NCI-H1417 (cell line): ENCODE measurements at regions not wholly inside any gene's neighbourhood (a gene's known extent, or its start where the extent isn't known, plus 50 kb on each side); places are given as distances from the start of the nearest gene placed in this dataset.

ENCODE experiments used
- DNase-seq, 3 experiments: peaks; one replicate each; lab custom pipeline; 2025; lab: John Stamatoyannopoulos, UW

DNA sequence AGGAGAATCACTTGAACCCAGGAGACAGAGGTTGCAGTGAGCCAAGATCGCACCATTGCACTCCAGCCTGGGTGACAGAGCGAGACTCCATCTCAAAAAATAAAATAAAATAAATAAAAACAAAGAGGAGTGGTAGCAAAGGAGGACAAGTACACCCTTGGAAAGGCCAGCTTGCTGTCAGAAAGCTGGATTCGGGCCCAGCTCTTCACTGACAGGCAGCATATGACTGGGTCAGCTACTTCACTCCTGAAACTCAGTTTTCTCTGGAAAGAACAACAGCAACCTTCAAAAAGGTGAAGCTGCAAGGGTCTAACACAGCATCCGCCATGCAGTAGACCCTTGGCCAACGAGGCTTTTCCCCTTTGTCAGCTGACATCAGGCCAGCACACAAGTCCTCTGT, 156.0 kb upstream of the TIAM1 start:
- DNase-seq = no peak

- peak in 2 of 3 experiments; percentile 17 to 43 for DNase-seq
Measured at GRCh38 chr21:31498985-31499384, 154.9 kb upstream of the TIAM1 start.

DNA sequence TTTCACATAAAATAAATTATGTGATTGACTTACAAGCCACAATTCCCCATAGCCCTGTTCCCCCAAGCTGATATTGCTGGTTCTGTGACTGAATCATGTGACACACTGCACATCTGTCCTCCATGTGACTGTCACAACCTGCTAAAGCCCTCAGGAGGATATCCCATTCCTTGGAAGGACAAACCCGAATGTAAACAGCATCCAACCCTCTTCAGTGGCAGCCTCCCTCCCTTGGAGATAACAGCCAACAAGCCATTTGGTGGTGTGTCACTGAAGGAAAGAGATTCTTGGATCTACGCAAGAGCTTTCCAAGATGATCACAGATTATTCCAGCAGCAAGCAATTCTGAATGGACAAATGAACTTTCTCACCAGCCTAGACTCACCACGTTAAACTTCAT, 153.9 kb upstream of the TIAM1 start:
- DNase-seq = no peak

GRCh38 chr21:31493350-31493880, 149.4 kb upstream of the TIAM1 start:
- DNase-seq = no peak

DNA sequence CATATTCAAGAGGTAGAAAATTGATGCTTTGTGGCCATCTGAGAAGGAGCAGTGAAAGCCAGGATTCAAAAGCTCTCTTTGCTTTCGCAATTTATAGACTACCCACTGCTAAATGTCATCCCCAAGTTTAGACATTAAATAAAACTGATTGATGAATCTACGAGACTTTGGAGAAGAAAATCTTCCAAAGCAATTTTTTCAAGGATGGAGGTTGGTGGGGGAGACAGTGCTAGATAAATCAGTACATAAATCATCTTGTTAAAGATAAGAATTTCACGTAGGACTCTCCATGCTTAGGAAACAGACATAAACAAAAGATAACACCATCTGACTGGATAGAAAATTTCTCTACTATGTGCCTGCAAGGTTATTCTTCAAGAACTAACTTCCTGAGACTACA, 147.6 kb upstream of the TIAM1 start:
- DNase-seq = peak in 1 of 3 experiments; percentile 23

GRCh38 chr21:31490443-31490842, 146.4 kb upstream of the TIAM1 start:
- peak in 1 of 3 experiments; percentile 16 for DNase-seq

GRCh38 chr21:31489726-31490125, 145.7 kb upstream of the TIAM1 start:
- DNase-seq = no peak

DNA sequence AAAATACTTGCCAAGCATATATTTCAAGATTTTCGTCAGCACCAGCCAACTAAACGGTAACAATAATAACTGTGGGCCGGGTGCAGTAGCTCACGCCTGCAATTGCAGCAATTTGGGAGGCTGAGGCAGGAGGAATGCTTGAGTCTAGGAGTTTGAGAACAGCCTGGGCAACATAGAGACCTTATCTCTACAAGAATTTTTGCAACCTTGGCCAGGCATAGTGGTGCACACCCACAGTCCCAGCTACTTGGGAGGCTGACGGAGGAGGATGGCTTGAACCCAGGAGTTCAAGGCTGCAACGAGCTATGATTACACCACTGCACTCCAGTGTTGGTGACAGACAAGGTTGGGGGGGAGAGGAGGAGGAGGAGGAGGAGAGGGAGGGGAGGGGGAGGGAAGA, 145.0 kb upstream of the TIAM1 start:
- DNase-seq = no peak

GRCh38 chr21:31484219-31484618, 140.2 kb upstream of the TIAM1 start:
- DNase-seq = peak in 1 of 3 experiments; percentile 36

DNA sequence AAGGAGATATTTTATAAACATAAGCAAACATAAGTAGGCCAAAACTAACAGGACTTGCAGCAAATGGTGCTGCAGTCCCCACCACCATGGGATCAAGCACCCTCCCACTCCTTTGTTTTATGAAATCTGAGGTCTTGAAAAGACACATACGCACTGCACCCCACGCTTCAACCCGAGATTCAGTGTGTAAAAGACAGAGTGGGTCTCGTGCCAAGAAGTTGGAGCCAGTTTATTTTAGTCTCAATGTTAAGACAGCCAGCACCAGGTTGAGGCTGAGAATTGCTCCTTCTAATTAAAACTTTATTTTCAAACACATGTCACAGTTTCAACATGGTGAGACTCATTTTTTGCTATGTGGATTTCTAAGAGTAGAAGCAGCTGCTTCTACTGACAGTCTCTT, 139.1 kb upstream of the TIAM1 start:
- DNase-seq = no peak

DNA sequence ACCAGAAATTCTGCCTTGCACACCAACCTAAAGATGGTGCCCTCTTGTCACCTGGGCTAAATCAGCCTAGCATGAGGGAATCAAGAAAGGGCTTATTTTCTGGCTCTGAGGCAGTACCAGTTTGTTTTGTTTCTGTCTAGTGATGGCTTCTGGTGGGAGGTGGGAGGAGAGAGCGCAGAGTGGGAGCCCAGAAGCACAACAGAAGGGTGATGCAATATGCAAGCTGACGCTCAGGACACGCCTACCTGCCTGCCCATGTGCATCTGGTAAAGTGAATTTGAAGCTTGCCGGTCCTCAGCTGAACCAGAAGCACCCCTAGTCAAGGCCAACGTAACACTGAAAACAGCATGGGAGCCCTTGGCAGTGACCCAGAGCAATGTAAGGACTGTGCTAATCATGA, 138.4 kb upstream of the TIAM1 start:
- no peak for DNase-seq

DNA sequence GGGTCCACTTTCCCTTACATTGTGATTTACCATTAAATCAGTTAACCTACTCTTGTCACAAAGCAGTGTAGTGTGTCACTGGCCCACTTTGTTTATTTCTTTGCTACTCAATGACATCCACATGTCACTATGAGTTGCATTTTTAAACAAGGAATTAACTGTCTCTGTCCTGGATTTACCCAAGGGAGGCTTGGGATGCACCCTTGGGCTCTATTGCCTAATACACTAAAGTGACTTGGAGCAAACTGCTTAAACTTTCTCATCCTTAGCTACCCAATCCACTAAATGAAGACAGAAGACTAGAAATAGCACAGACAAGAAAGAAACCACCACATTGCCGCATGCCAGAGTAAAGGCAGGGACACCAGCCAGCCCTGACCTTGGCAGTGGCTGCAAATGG, 136.2 kb upstream of the TIAM1 start:
- DNase-seq = no peak

GRCh38 chr21:31479714-31480113, 135.7 kb upstream of the TIAM1 start:
- DNase-seq = peak; percentile 33 to 95 (median 77)

GRCh38 chr21:31479222-31479621, 135.2 kb upstream of the TIAM1 start:
- DNase-seq = no peak

DNA sequence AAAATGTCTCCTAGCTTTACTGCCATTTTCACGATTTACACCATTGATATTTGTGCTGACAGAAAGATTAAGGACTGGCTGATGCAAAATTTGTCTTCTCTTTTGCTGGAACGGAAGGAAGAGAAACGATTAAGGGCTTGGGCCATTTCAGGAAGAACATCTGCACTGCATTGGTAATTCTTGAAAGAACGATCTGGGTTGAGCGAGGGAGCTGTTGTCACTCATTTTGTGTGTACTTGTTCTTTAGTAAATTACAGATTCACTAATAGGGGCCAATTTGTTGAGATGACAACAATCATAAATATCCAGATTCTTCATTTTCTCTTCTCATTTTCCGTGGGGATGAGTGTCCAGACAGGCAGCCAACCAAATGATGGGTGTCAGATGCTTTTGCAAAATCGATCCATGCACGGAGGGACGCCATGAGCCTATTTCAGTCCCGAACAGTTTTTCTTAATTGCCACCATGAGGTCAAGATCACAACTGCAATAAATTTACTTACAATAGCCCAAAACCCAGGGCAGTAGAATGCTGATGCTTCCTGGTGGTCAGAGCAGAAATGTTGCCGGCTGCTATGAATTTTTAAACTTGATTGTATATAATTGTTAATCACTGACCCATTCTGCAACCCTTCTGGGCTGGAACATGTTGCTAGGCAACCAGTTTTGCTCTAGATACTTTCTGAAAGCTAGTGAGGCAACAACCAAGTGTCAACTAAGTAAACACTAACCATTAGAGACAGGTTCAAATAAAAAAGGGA, 132.4 kb upstream of the TIAM1 start:
- DNase-seq = peak; percentile 13 to 57 (median 34)

DNA sequence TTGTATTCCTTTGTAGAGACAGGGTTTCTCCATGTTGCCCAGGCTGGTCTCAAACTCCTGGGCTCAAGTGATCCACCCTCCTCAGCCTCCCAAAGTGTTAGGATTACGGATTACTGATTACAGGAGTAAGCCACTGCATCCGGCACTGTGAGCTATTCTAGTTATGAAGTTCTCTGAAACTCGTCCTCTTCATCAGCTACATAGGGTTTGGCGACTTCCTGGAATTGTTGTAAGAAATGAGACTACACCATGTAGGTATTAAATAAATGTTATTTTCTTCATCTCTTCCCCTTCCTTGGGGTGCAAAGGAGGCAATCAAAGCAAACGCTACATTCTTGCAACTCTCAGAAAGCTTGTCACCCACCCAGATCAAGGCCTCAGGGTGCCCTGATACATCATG, 131.2 kb upstream of the TIAM1 start:
- no peak for DNase-seq

- DNase-seq = no peak
Measured at GRCh38 chr21:31473685-31474345, 129.8 kb upstream of the TIAM1 start.

DNA sequence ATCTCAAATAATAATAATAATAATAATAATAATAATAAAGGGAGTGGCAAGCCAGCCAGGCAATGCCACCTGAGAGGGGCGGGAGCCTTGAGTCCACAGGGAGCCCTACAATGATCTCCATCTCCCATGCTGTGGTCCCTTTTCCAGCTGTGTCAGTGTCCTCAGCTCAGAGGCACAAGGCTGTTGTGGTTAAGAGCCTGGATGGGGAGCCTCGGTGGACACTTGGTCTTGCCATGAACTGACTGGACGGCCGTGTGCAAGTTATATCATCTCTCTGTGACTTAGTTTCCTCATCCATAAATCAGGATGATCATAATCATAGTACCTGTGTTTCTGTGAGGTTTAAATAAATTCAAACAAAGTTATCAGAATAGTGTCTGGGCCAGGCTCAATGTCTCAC, 127.8 kb upstream of the TIAM1 start:
- no peak for DNase-seq

GRCh38 chr21:31470896-31471694, 127.0 kb upstream of the TIAM1 start:
- no peak for DNase-seq

GRCh38 chr21:31460980-31461379, 116.9 kb upstream of the TIAM1 start:
- DNase-seq = no peak

- no peak for DNase-seq
Measured at GRCh38 chr21:31459457-31459856, 115.4 kb upstream of the TIAM1 start.

GRCh38 chr21:31457675-31458074, 113.6 kb upstream of the TIAM1 start:
- no peak for DNase-seq

GRCh38 chr21:31456201-31456600, 112.1 kb upstream of the TIAM1 start:
- DNase-seq = no peak
